PFSK-1 (cell line): ENCODE measurements at regions not wholly inside any gene's neighbourhood (a gene's known extent, or its start where the extent isn't known, plus 50 kb on each side); places are given as distances from the start of the nearest gene placed in this dataset.

Experiments
- REST ChIP-seq, 2 experiments: IDR thresholded peaks; 2 replicates each; pipeline versions ENCODE4 v1.6.1 to v1.8.0; 2011 to 2012; ENCODE audit warnings: low read depth in 2 of 2, low read length in 2 of 2, control low read depth in 1 of 2, inconsistent platforms in 1 of 2, mild to moderate bottlenecking in 1 of 2, moderate library complexity in 1 of 2; ENCODE audit not compliant: insufficient read depth in 1 of 2
- TAF1 ChIP-seq: IDR thresholded peaks from 2 replicates; pipeline ENCODE4 v1.6.1; 2012; ENCODE audit warnings: low read length, control low read depth, borderline replicate concordance; ENCODE audit not compliant: insufficient read depth

- TF ChIP-seq TAF1 (no peak), REST (IDR thresholded peaks at IDR 0.05; ENCODE audit: insufficient read depth in 1 of 2, low read depth in 2 of 2, low read length in 2 of 2) (no peak)
Measured at GRCh38 chr5:168048486-168048885, 243.0 kb upstream of the WWC1 start.
